ENCODE measurements at regions not wholly inside any gene's neighbourhood (a gene's known extent, or its start where the extent isn't known, plus 50 kb on each side); places are given as distances from the start of the nearest gene placed in this dataset.

GRCh38 chr2:242034996-242035814 lies 165.7 kb downstream of the RTP5 start:
- Histone ChIP-seq H3K79me1 (ENCODE audit: low read depth, low read length) (no peaks in the 10 kb centered on the region), H4K91ac (replicated peaks; ENCODE audit: insufficient read length, low read length) (no peak overlapping the region), H2BK5ac (ENCODE audit: low read depth, low read length) (no peak overlapping the region), H3K14ac (ENCODE audit: insufficient read length) (no peak overlapping the region), H3K27ac (ENCODE audit: low read depth, low read length) (no peak overlapping the region), H2AK5ac (ENCODE audit: low read depth, low read length) (no peak overlapping the region), H3K23me2 (ENCODE audit: low read depth, low read length) (no peaks in the 10 kb centered on the region), H3K4ac (replicated peaks; ENCODE audit: insufficient read length, low read depth, low read length) (no peak overlapping the region), H2BK12ac (ENCODE audit: low read depth, low read length) (no peak overlapping the region), H3K18ac (ENCODE audit: extremely low read depth, low read length) (no peak overlapping the region; the same call in 1 of the 2 replicates), H3K4me1 (replicated peaks in 1 of 4; ENCODE audit: control insufficient read depth in 3 of 4, insufficient read depth in 4 of 4, low read length in 3 of 4) (peaks cover 0 to 3% (median 0%) of the 10 kb centered on the region in 4 experiments; a peak in 1 of 7 replicates), H3K9me3 (ENCODE audit: insufficient read depth in 2 of 2, low read depth in 1 of 2, low read length in 1 of 2) (no peaks in the 10 kb centered on the region), H2AFZ (ENCODE audit: low read length) (no peak overlapping the region), H3K36me3 (ENCODE audit: control insufficient read depth in 2 of 4, insufficient read depth in 4 of 4, low read length in 3 of 4) (no peaks in the 10 kb centered on the region), H4K20me1 (replicated peaks in 1 of 2; ENCODE audit: control insufficient read depth in 1 of 2, insufficient read depth in 2 of 2, low read length in 2 of 2) (peaks cover 0 to 7% of the 10 kb centered on the region in 2 experiments), H3K4me2 (ENCODE audit: insufficient read depth in 1 of 2, low read depth in 2 of 2, low read length in 2 of 2) (no peak overlapping the region), H3K56ac (replicated peaks; ENCODE audit: insufficient read length, low read depth, low read length) (no peak overlapping the region), H3K23ac (ENCODE audit: insufficient read length) (no peak overlapping the region), H2BK20ac (ENCODE audit: low read length) (no peak overlapping the region), H4K8ac (ENCODE audit: extremely low read depth, insufficient read depth, low read length) (no peak overlapping the region), H3K79me2 (ENCODE audit: control insufficient read depth in 1 of 2, insufficient read depth in 2 of 2, low read length in 2 of 2) (no peaks in the 10 kb centered on the region), H3K4me3 (ENCODE audit: extremely low read depth in 1 of 4, insufficient read depth in 2 of 4, low read depth in 3 of 4, low read length in 4 of 4) (no peak overlapping the region), H3K9ac (replicated peaks in 1 of 4; ENCODE audit: extremely low read depth in 1 of 4, low read depth in 3 of 4, low read length in 3 of 4) (no peak overlapping the region), H2BK15ac (ENCODE audit: low read length) (no peak overlapping the region), H2BK120ac (replicated peaks; ENCODE audit: low read depth, low read length) (no peak overlapping the region), H4K5ac (ENCODE audit: insufficient read length, low read depth, low read length) (no peak overlapping the region), H3K27me3 (replicated peaks in 1 of 4; ENCODE audit: control insufficient read depth in 3 of 4, extremely low read depth in 1 of 4, insufficient read depth in 3 of 4, low read length in 3 of 4) (peaks cover 3 to 27% (median 16%) of the 10 kb centered on the region in 4 experiments)
- CTCF ChIA-PET (ENCODE audit: partially characterized antibody): interaction anchor here (1.1 kb wide), 1 partner anchor 12 kb away, joined by 3 read pairs; no protein-coding TSS in a partner anchor
- 89% methylated on average over 37 of the region's 37 CpGs; no CpG with 5 or more reads in 1 of the 2 experiments for WGBS, 2 experiments (ENCODE audit: extremely low coverage in 1 of 2, insufficient coverage in 1 of 2, insufficient read length in 1 of 2, insufficient replicate concordance in 2 of 2, low coverage in 1 of 2, low lambda C conversion rate in 2 of 2, missing lambda C conversion rate in 1 of 2)
- DNase-seq (ENCODE audit: low read depth in 1 of 2, low spot score in 2 of 2): no peak
- POLR2A ChIA-PET (ENCODE audit: partially characterized antibody): no interaction called here
- FAIRE-seq: no peak
- TF ChIP-seq SP1 (IDR thresholded peaks at IDR 0.05; ENCODE audit: low read depth, low read length) (no peak), CREB1 (IDR thresholded peaks at IDR 0.05) (no peak), USF2 (IDR thresholded peaks at IDR 0.05; ENCODE audit: low read length) (no peak), BCL11A (IDR thresholded peaks at IDR 0.05; ENCODE audit: low read depth in 2 of 2, low read length in 2 of 2) (no peak), ATF2 (IDR thresholded peaks at IDR 0.05; ENCODE audit: low read length) (no peak), CTCF (IDR thresholded peaks at IDR 0.05; ENCODE audit: control extremely low read depth in 1 of 3, insufficient read depth in 1 of 3, low read depth in 1 of 3, low read length in 3 of 3) (no peak), BRCA1 (IDR thresholded peaks at IDR 0.05; ENCODE audit: low read depth, low read length) (no peak)

Data from H1 (cell line).